ENCODE measurements at regions not wholly inside any gene's neighbourhood (a gene's known extent, or its start where the extent isn't known, plus 50 kb on each side); places are given as distances from the start of the nearest gene placed in this dataset.

- no peaks in the 10 kb centered on the region for H3K4me1 ChIP-seq (ENCODE audit: control insufficient read depth in 1 of 2, insufficient read depth in 2 of 2, low read length in 2 of 2)
- Mint-ChIP-seq H3K36me3 (no peaks in the 10 kb centered on the region), H3K4me3 (no peak overlapping the region), H3K27me3 (ENCODE audit: low read depth in 3 of 3) (no peaks in the 10 kb centered on the region), H3K27ac (no peak overlapping the region), H3K9me3 (peaks cover 0 to 10% (median 2%) of the 10 kb centered on the region in 7 donors), H3K4me1 (no peaks in the 10 kb centered on the region)
- H3K27ac ChIP-seq (ENCODE audit: low read depth in 1 of 2, low read length in 2 of 2): no peak overlapping the region
- DNase-seq: no peak
- no CpG with 5 or more reads among the region's 3 CpGs for WGBS (ENCODE audit: insufficient coverage)
- H3K36me3 ChIP-seq (replicated peaks in 1 of 2; ENCODE audit: control insufficient read depth in 1 of 2, insufficient read depth in 2 of 2, low read length in 2 of 2): no peaks in the 10 kb centered on the region
- no peak overlapping the region for H2AFZ ChIP-seq (ENCODE audit: insufficient read depth, low read depth, low read length, poor library complexity, severe bottlenecking)
- no peaks in the 10 kb centered on the region for H3K9me3 ChIP-seq (replicated peaks in 1 of 2; ENCODE audit: control insufficient read depth in 1 of 2, insufficient read depth in 1 of 2, low read length in 2 of 2)
- H3K27me3 ChIP-seq (ENCODE audit: control insufficient read depth in 2 of 2, insufficient read depth in 2 of 2, low read length in 2 of 2): no peaks in the 10 kb centered on the region
- no peak for TF ChIP-seq CTCF (IDR thresholded peaks at IDR 0.05)
- no peaks in the 10 kb centered on the region for H4K20me1 ChIP-seq (ENCODE audit: insufficient read depth, low read length)
- no peak overlapping the region for H3K4me3 ChIP-seq (replicated peaks in 1 of 3; ENCODE audit: low read depth in 2 of 3, low read length in 3 of 3)
- no peaks in the 10 kb centered on the region for H3K79me2 ChIP-seq (ENCODE audit: insufficient read depth, low read length)
- H3K9ac ChIP-seq (ENCODE audit: insufficient read depth, low read length, poor library complexity, severe bottlenecking): no peak overlapping the region
- no peak overlapping the region for H3K4me2 ChIP-seq (replicated peaks; ENCODE audit: extremely low read depth, low read length, poor library complexity, severe bottlenecking)
- intact Hi-C loops (cut with micrococcal nuclease): no loop called here
Observed at GRCh38 chrX:122787231-122787630, 396.8 kb upstream of the GRIA3 start.

GRCh38 chrX:122788216-122788615 is 395.9 kb upstream of the GRIA3 start:
- Mint-ChIP-seq H3K4me3 (no peak overlapping the region), H3K4me1 (no peaks in the 10 kb centered on the region), H3K27ac (no peak overlapping the region), H3K9me3 (peaks cover 0 to 10% (median 1%) of the 10 kb centered on the region in 7 donors), H3K27me3 (ENCODE audit: low read depth in 3 of 3) (no peaks in the 10 kb centered on the region), H3K36me3 (no peaks in the 10 kb centered on the region)
- no peaks in the 10 kb centered on the region for H3K4me1 ChIP-seq (ENCODE audit: control insufficient read depth in 1 of 2, insufficient read depth in 2 of 2, low read length in 2 of 2)
- H4K20me1 ChIP-seq (ENCODE audit: insufficient read depth, low read length): no peaks in the 10 kb centered on the region
- H3K36me3 ChIP-seq (replicated peaks in 1 of 2; ENCODE audit: control insufficient read depth in 1 of 2, insufficient read depth in 2 of 2, low read length in 2 of 2): no peaks in the 10 kb centered on the region
- no peak for TF ChIP-seq CTCF (IDR thresholded peaks at IDR 0.05)
- H3K4me2 ChIP-seq (replicated peaks; ENCODE audit: extremely low read depth, low read length, poor library complexity, severe bottlenecking): no peak overlapping the region
- H3K9ac ChIP-seq (ENCODE audit: insufficient read depth, low read length, poor library complexity, severe bottlenecking): no peak overlapping the region
- DNase-seq: no peak
- H3K4me3 ChIP-seq (replicated peaks in 1 of 3; ENCODE audit: low read depth in 2 of 3, low read length in 3 of 3): no peak overlapping the region
- no peak overlapping the region for H3K27ac ChIP-seq (ENCODE audit: low read depth in 1 of 2, low read length in 2 of 2)
- 100% methylated on average over 1 of the region's 2 CpGs for WGBS (ENCODE audit: insufficient coverage)
- intact Hi-C loops (cut with micrococcal nuclease): no loop called here
- peaks cover 0 to 2% of the 10 kb centered on the region in 2 donors for H3K9me3 ChIP-seq (replicated peaks in 1 of 2; ENCODE audit: control insufficient read depth in 1 of 2, insufficient read depth in 1 of 2, low read length in 2 of 2)
- H2AFZ ChIP-seq (ENCODE audit: insufficient read depth, low read depth, low read length, poor library complexity, severe bottlenecking): no peak overlapping the region
- no peaks in the 10 kb centered on the region for H3K79me2 ChIP-seq (ENCODE audit: insufficient read depth, low read length)
- H3K27me3 ChIP-seq (ENCODE audit: control insufficient read depth in 2 of 2, insufficient read depth in 2 of 2, low read length in 2 of 2): no peaks in the 10 kb centered on the region

Data from CD14-positive monocyte (primary cell).